Endothelial cell of umbilical vein (primary cell): ENCODE measurements at regions not wholly inside any gene's neighbourhood (a gene's known extent, or its start where the extent isn't known, plus 50 kb on each side); places are given as distances from the start of the nearest gene placed in this dataset.

Experiments
- BruUV-seq: library from RNA; stranded (reverse); fragments of 400-500 nt; replicated peaks from 2 replicates; lab custom pipeline; 2021; lab: Mats Ljungman, UMichigan
- CTCF ChIA-PET: fragments of 300-600, 350-600 bp; sonication (Branson Sonifier 250); formaldehyde crosslinking; loops from one replicate; lab custom pipeline; 2021; ENCODE audit warnings: antibody characterized with exemption, inconsistent platforms; lab: Charles Lee
- POLR2A ChIA-PET: fragments of 300-600, 350-600 bp; sonication (Branson Sonifier 250); formaldehyde crosslinking; loops from one replicate; lab custom pipeline; 2021; ENCODE audit warnings: antibody characterized with exemption, inconsistent platforms; lab: Charles Lee
- DNase-seq: peaks from one replicate; pipeline ENCODE4 v3.0.0-alpha.2; 2011; ENCODE audit warnings: low read depth, low spot score
- FAIRE-seq: peaks from 2 replicates; lab custom pipeline; 2011; peaks lifted over from hg19 to GRCh38; lab: Jason Lieb, UNC
- H2AFZ ChIP-seq: 2 replicates; pipeline ENCODE4 v1.6.0; 2012; ENCODE audit warnings: low read depth, low read length, control low read depth, inconsistent platforms
- H3K27ac ChIP-seq: 2 replicates; pipeline ENCODE4 v1.5.1; 2011; ENCODE audit warnings: low read depth, mild to moderate bottlenecking, control low read depth, low read length, moderate library complexity; ENCODE audit not compliant: insufficient read depth
- H3K27me3 ChIP-seq, 2 experiments: 2 replicates each; pipeline versions ENCODE4 v1.6.0 to v1.6.1; 2011; ENCODE audit warnings: low read length in 2 of 2, mixed read lengths in 1 of 2; ENCODE audit not compliant: control insufficient read depth in 2 of 2, insufficient read depth in 2 of 2
- H3K36me3 ChIP-seq, 2 experiments: 2 replicates in 1 of 2; 3 replicates in 1 of 2; pipeline ENCODE4 v1.5.1; 2011; ENCODE audit warnings: low read length in 2 of 2, mild to moderate bottlenecking in 1 of 2, moderate library complexity in 1 of 2; ENCODE audit not compliant: control insufficient read depth in 2 of 2, insufficient read depth in 2 of 2; ENCODE audit errors: extremely low read depth in 1 of 2
- H3K4me1 ChIP-seq: 3 replicates; pipeline ENCODE4 v1.5.1; 2011; ENCODE audit warnings: mild to moderate bottlenecking, low read length; ENCODE audit not compliant: control insufficient read depth, insufficient read depth; ENCODE audit errors: extremely low read depth
- H3K4me2 ChIP-seq: 2 replicates; pipeline ENCODE4 v1.6.1; 2011; ENCODE audit warnings: low read length, control low read depth, mixed read lengths; ENCODE audit not compliant: insufficient read depth
- H3K4me3 ChIP-seq, 3 experiments: fragments of 200-600 bp in 1 of 3; sonication (generic), shearing (Covaris generic) in 1 of 3; replicated peaks in 1 of 3; 2 replicates each; pipeline ENCODE4 v1.5.1; 2011 to 2016; ENCODE audit warnings: control low read depth in 3 of 3, low read length in 3 of 3, mild to moderate bottlenecking in 2 of 3, inconsistent platforms in 1 of 3, low read depth in 1 of 3, moderate library complexity in 1 of 3; ENCODE audit not compliant: insufficient read depth in 1 of 3
- H3K79me2 ChIP-seq: 2 replicates; pipeline ENCODE4 v1.6.0; 2012; ENCODE audit warnings: low read length, inconsistent platforms; ENCODE audit not compliant: control insufficient read depth, insufficient read depth
- H3K9ac ChIP-seq: replicated peaks from 2 replicates; pipeline ENCODE3; 2011; ENCODE audit warnings: low read length, control low read depth; ENCODE audit not compliant: insufficient read depth; ENCODE audit errors: extremely low read depth
- H3K9me1 ChIP-seq: replicated peaks from 3 replicates; pipeline ENCODE4 v1.6.0; 2011; ENCODE audit warnings: mild to moderate bottlenecking, low read length; ENCODE audit not compliant: control insufficient read depth, insufficient read depth; ENCODE audit errors: extremely low read depth
- H3K9me3 ChIP-seq: replicated peaks from 2 replicates; pipeline ENCODE4 v1.5.1; 2012; ENCODE audit warnings: low read length, inconsistent platforms; ENCODE audit not compliant: control insufficient read depth, insufficient read depth
- H4K20me1 ChIP-seq: replicated peaks from 2 replicates; pipeline ENCODE3; 2011; ENCODE audit warnings: mild to moderate bottlenecking, low read length; ENCODE audit not compliant: control insufficient read depth, insufficient read depth; ENCODE audit errors: extremely low read depth
- EZH2 ChIP-seq: IDR thresholded peaks from 2 replicates; pipeline ENCODE4 v1.6.1; 2012; ENCODE audit warnings: borderline replicate concordance, low read depth, mild to moderate bottlenecking, moderate library complexity, low read length, inconsistent platforms; ENCODE audit not compliant: severe bottlenecking
- FOS ChIP-seq: IDR thresholded peaks from 2 replicates; pipeline ENCODE4 v1.6.1; 2011; ENCODE audit warnings: mild to moderate bottlenecking, low read length, moderate library complexity, borderline replicate concordance; ENCODE audit not compliant: insufficient read depth
- GATA2 ChIP-seq: IDR thresholded peaks from 2 replicates; pipeline ENCODE4 v1.7.0; 2011; ENCODE audit warnings: low read depth, mild to moderate bottlenecking, moderate library complexity, mixed read lengths, low read length; ENCODE audit not compliant: insufficient read length, insufficient read depth
- JUN ChIP-seq: IDR thresholded peaks from 2 replicates; pipeline ENCODE4 v1.6.1; 2011; ENCODE audit warnings: borderline replicate concordance, low read depth; ENCODE audit not compliant: insufficient read length, insufficient read depth
- MAX ChIP-seq: IDR thresholded peaks from 2 replicates; pipeline ENCODE4 v1.6.1; 2011; ENCODE audit not compliant: insufficient read depth, insufficient read length
- MYC ChIP-seq: IDR thresholded peaks from one replicate; pipeline ENCODE4 v1.6.1; 2011; ENCODE audit warnings: mild to moderate bottlenecking, low read depth, low read length
- POLR2A ChIP-seq: IDR thresholded peaks from 2 replicates; pipeline ENCODE4 v1.6.1; 2012; ENCODE audit warnings: low read depth, mild to moderate bottlenecking, control low read depth, low read length
- POLR2AphosphoS5 ChIP-seq: IDR thresholded peaks from 2 replicates; pipeline ENCODE4 v1.6.1; 2012; ENCODE audit warnings: low read depth, mild to moderate bottlenecking, control low read depth, low read length, moderate library complexity; ENCODE audit not compliant: insufficient read depth
- dilution Hi-C: fragments of 300-500 bp; cut with MboI; formaldehyde crosslinking; loops from one replicate; pipeline ENCODE4 v1.15.0; 2019; ENCODE audit warnings: low sequenced_read_pairs; ENCODE audit not compliant: extremely low pct_ligation_motif_present
- intact Hi-C: fragments of 100-400 bp; cut with micrococcal nuclease; formaldehyde crosslinking; loops from one replicate; pipeline ENCODE4 v1.10.0; 2022
- TF ChIP-seq, protein P1 (sequence below), 2 donors: IDR thresholded peaks; 1 replicate in 1 of 2; 2 replicates in 1 of 2; pipeline ENCODE4 v1.5.1; 2011; ENCODE audit warnings: low read length in 2 of 2, mild to moderate bottlenecking in 2 of 2, moderate library complexity in 2 of 2, control low read depth in 1 of 2, inconsistent platforms in 1 of 2, low read depth in 1 of 2; ENCODE audit not compliant: insufficient read depth in 1 of 2; ENCODE audit errors: extremely low read depth in 1 of 2

DNA sequence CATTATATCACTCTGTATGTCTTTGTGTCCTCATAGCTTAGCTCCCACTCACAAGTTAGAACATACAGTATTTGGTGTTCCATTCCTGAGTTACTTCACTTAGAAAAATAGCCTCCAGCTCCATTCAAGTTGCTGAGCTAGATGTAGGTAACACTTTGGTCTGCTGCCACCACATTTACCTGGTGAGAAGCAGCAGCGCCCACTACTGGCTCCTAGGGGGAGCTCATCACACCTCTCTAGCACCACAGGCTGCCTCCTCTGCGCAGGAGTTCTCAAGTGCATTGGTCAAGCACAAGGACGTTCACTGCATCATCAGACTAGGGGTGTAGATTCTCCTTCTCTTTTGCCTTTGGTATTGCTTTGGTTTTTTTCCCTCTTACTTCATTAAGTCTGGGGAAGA lies 530.9 kb upstream of the AUTS2 start:
- Histone ChIP-seq H4K20me1 (no peaks in the 10 kb centered on the region), H3K79me2 (no peaks in the 10 kb centered on the region), H3K4me2 (no peak overlapping the region), H3K27ac (no peak overlapping the region), H2AFZ (no peak overlapping the region), H3K9me3 (peaks cover 2% of the 10 kb centered on the region), H3K4me1 (no peaks in the 10 kb centered on the region), H3K9me1 (no peaks in the 10 kb centered on the region), H3K4me3 (no peak overlapping the region), H3K36me3 (no peaks in the 10 kb centered on the region), H3K9ac (no peak overlapping the region), H3K27me3 (no peaks in the 10 kb centered on the region)
- intact Hi-C loops = no loop called here
- ChIA-PET CTCF (no interaction called here), POLR2A (no interaction called here)
- DNase-seq (no peak), FAIRE-seq (no peak)
- dilution Hi-C loops = no loop called here
- no TSS peak for BruUV-seq
- TF ChIP-seq, protein P1, sequence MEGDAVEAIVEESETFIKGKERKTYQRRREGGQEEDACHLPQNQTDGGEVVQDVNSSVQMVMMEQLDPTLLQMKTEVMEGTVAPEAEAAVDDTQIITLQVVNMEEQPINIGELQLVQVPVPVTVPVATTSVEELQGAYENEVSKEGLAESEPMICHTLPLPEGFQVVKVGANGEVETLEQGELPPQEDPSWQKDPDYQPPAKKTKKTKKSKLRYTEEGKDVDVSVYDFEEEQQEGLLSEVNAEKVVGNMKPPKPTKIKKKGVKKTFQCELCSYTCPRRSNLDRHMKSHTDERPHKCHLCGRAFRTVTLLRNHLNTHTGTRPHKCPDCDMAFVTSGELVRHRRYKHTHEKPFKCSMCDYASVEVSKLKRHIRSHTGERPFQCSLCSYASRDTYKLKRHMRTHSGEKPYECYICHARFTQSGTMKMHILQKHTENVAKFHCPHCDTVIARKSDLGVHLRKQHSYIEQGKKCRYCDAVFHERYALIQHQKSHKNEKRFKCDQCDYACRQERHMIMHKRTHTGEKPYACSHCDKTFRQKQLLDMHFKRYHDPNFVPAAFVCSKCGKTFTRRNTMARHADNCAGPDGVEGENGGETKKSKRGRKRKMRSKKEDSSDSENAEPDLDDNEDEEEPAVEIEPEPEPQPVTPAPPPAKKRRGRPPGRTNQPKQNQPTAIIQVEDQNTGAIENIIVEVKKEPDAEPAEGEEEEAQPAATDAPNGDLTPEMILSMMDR (IDR thresholded peaks at IDR 0.05; ENCODE audit: extremely low read depth in 1 of 2, insufficient read depth in 1 of 2, low read depth in 1 of 2, low read length in 2 of 2) = no peak
- no peak for TF ChIP-seq FOS
- no peak for TF ChIP-seq POLR2AphosphoS5
- no peak for TF ChIP-seq MAX
- no peak for TF ChIP-seq POLR2A
- no peak for TF ChIP-seq GATA2
- no peak for TF ChIP-seq MYC
- TF ChIP-seq JUN = no peak
- no peak for TF ChIP-seq EZH2
